ENCODE measurements at regions not wholly inside any gene's neighbourhood (a gene's known extent, or its start where the extent isn't known, plus 50 kb on each side); places are given as distances from the start of the nearest gene placed in this dataset.

- FAIRE-seq (no peak), DNase-seq (ENCODE audit: low read depth in 1 of 2, low spot score in 2 of 2) (no peak)
- TF ChIP-seq RFX5 (IDR thresholded peaks at IDR 0.05; ENCODE audit: borderline replicate concordance, low read depth, low read length) (no peak), RXRA (IDR thresholded peaks at IDR 0.05; ENCODE audit: insufficient read depth, low read depth, low read length) (no peak), POLR2AphosphoS5 (IDR thresholded peaks at IDR 0.05; ENCODE audit: low read depth, low read length) (no peak), TCF12 (IDR thresholded peaks at IDR 0.05; ENCODE audit: low read depth, low read length) (no peak), RBBP5 (IDR thresholded peaks at IDR 0.05; ENCODE audit: borderline replicate concordance, low read depth, low read length) (no peak), E2F6 (IDR thresholded peaks at IDR 0.05) (no peak), KDM1A (IDR thresholded peaks at IDR 0.05; ENCODE audit: borderline replicate concordance, low read length) (no peak), BRCA1 (IDR thresholded peaks at IDR 0.05; ENCODE audit: low read depth, low read length) (no peak), PHF8 (conservative IDR thresholded peaks at IDR 0.05; ENCODE audit: low read depth, low read length) (no peak), POLR2A (IDR thresholded peaks at IDR 0.05; ENCODE audit: control extremely low read depth in 1 of 2, low read depth in 2 of 2, low read length in 2 of 2) (no peak), KDM5A (IDR thresholded peaks at IDR 0.05; ENCODE audit: low read length) (no peak), KDM4A (IDR thresholded peaks at IDR 0.05; ENCODE audit: low read depth, low read length, severe bottlenecking) (no peak), SRF (IDR thresholded peaks at IDR 0.05; ENCODE audit: low read depth, low read length) (no peak)
- H2BK120ac ChIP-seq (replicated peaks; ENCODE audit: low read depth, low read length) = no peak overlapping the region
- H4K91ac ChIP-seq (replicated peaks; ENCODE audit: insufficient read length, low read length) = no peak overlapping the region
- H3K79me2 ChIP-seq (ENCODE audit: control insufficient read depth in 1 of 2, insufficient read depth in 2 of 2, low read length in 2 of 2) = no peaks in the 10 kb centered on the region
- no peak overlapping the region for H2AK5ac ChIP-seq (ENCODE audit: low read depth, low read length)
- no peak overlapping the region for H3K14ac ChIP-seq (ENCODE audit: insufficient read length)
- H3K79me1 ChIP-seq (ENCODE audit: low read depth, low read length) = no peaks in the 10 kb centered on the region
- H3K56ac ChIP-seq (replicated peaks; ENCODE audit: insufficient read length, low read depth, low read length) = no peak overlapping the region
- H3K36me3 ChIP-seq (ENCODE audit: control insufficient read depth in 2 of 4, insufficient read depth in 4 of 4, low read length in 3 of 4) = no peaks in the 10 kb centered on the region
- no peak overlapping the region for H4K8ac ChIP-seq (ENCODE audit: extremely low read depth, insufficient read depth, low read length)
- no peak overlapping the region for H3K4me2 ChIP-seq (ENCODE audit: insufficient read depth in 1 of 2, low read depth in 2 of 2, low read length in 2 of 2)
- WGBS, 2 experiments (ENCODE audit: extremely low coverage in 1 of 2, insufficient coverage in 1 of 2, insufficient read length in 1 of 2, insufficient replicate concordance in 2 of 2, low coverage in 1 of 2, low lambda C conversion rate in 2 of 2, missing lambda C conversion rate in 1 of 2) = 92% methylated on average over 3 of the region's 3 CpGs; no CpG with 5 or more reads in 1 of the 2 experiments
- H2BK5ac ChIP-seq (ENCODE audit: low read depth, low read length) = no peak overlapping the region
- ChIA-PET POLR2A (ENCODE audit: partially characterized antibody) (no interaction called here), CTCF (ENCODE audit: partially characterized antibody) (interaction anchor here (1.0 kb wide), 1 partner anchor 9 kb away, joined by 4 read pairs; no protein-coding TSS in a partner anchor)
- H3K27me3 ChIP-seq (replicated peaks in 1 of 4; ENCODE audit: control insufficient read depth in 3 of 4, extremely low read depth in 1 of 4, insufficient read depth in 3 of 4, low read length in 3 of 4) = no peaks in the 10 kb centered on the region
- H2BK12ac ChIP-seq (ENCODE audit: low read depth, low read length) = no peak overlapping the region
- H3K23me2 ChIP-seq (ENCODE audit: low read depth, low read length) = no peaks in the 10 kb centered on the region
- no peak overlapping the region for H3K23ac ChIP-seq (ENCODE audit: insufficient read length)
- no peak overlapping the region for H3K27ac ChIP-seq (ENCODE audit: low read depth, low read length)
- no peak overlapping the region for H4K5ac ChIP-seq (ENCODE audit: insufficient read length, low read depth, low read length)
- no peaks in the 10 kb centered on the region for H4K20me1 ChIP-seq (replicated peaks in 1 of 2; ENCODE audit: control insufficient read depth in 1 of 2, insufficient read depth in 2 of 2, low read length in 2 of 2)
- no peak overlapping the region for H2BK15ac ChIP-seq (ENCODE audit: low read length)
- H3K4me3 ChIP-seq (ENCODE audit: extremely low read depth in 1 of 4, insufficient read depth in 2 of 4, low read depth in 3 of 4, low read length in 4 of 4) = no peak overlapping the region
- no peaks in the 10 kb centered on the region for H3K4me1 ChIP-seq (replicated peaks in 1 of 4; ENCODE audit: control insufficient read depth in 3 of 4, insufficient read depth in 4 of 4, low read length in 3 of 4)
- no peak overlapping the region for H2AFZ ChIP-seq (ENCODE audit: low read length)
- no peak overlapping the region for H3K18ac ChIP-seq (ENCODE audit: extremely low read depth, low read length)
- peaks cover 0 to 8% of the 10 kb centered on the region in 2 experiments; a peak in 1 of 4 replicates for H3K9me3 ChIP-seq (ENCODE audit: insufficient read depth in 2 of 2, low read depth in 1 of 2, low read length in 1 of 2)
- no peak overlapping the region for H3K4ac ChIP-seq (replicated peaks; ENCODE audit: insufficient read length, low read depth, low read length)
- no peak overlapping the region for H3K9ac ChIP-seq (replicated peaks in 1 of 4; ENCODE audit: extremely low read depth in 1 of 4, low read depth in 3 of 4, low read length in 3 of 4)
- no peak overlapping the region for H2BK20ac ChIP-seq (ENCODE audit: low read length)
Measured at GRCh38 chr1:95668165-95668564, 434.2 kb downstream of the RWDD3 start.

Measured in H1 (cell line).